Activated naive CD4-positive, alpha-beta T cell treated with anti-CD3 and anti-CD28 coated beads for 36 hours (primary cell): ENCODE measurements at regions not wholly inside any gene's neighbourhood (a gene's known extent, or its start where the extent isn't known, plus 50 kb on each side); places are given as distances from the start of the nearest gene placed in this dataset.
"Not testable (repeated sequence)": the region's sequence is repeated elsewhere in the genome, so short reads cannot be mapped to it uniquely, and the experiment has no call there.

Experiments used
- CTCF ChIA-PET: fragments of 350-600 bp; sonication (Branson Sonifier 250); formaldehyde crosslinking; loops from one replicate; lab custom pipeline; 2021; ENCODE audit warnings: antibody characterized with exemption; lab: Charles Lee
- DNase-seq: peaks from one replicate; pipeline ENCODE4 v3.0.0-alpha.2; 2020
- H3K27ac Mint-ChIP-seq: one replicate; pipeline ENCODE4 v1.8.0; 2021; ENCODE audit warnings: mild to moderate bottlenecking, mixed read lengths
- H3K27me3 Mint-ChIP-seq: one replicate; pipeline ENCODE4 v1.8.0; 2021; ENCODE audit warnings: low read depth, mixed read lengths
- H3K36me3 Mint-ChIP-seq: one replicate; pipeline ENCODE4 v1.8.0; 2021; ENCODE audit warnings: low read depth, mixed read lengths
- H3K4me1 Mint-ChIP-seq: one replicate; pipeline ENCODE4 v1.8.0; 2021; ENCODE audit warnings: low read depth, mixed read lengths
- H3K4me3 Mint-ChIP-seq: one replicate; pipeline ENCODE4 v1.8.0; 2021; ENCODE audit warnings: mild to moderate bottlenecking, moderate library complexity, mixed read lengths
- H3K9me3 Mint-ChIP-seq: one replicate; pipeline ENCODE4 v1.8.0; 2021; ENCODE audit warnings: mixed read lengths
- intact Hi-C: fragments of 100-400 bp; cut with micrococcal nuclease; formaldehyde crosslinking; loops from one replicate; pipeline ENCODE4 v1.15.1; 2023

- H3K4me1 Mint-ChIP-seq, H3K27me3 Mint-ChIP-seq, intact Hi-C loops, H3K4me3 Mint-ChIP-seq, H3K36me3 Mint-ChIP-seq, DNase-seq, H3K27ac Mint-ChIP-seq, H3K9me3 Mint-ChIP-seq, CTCF ChIA-PET: not testable (repeated sequence)
These were observed 560.3 kb downstream of the PRIM2 start for GRCh38 chr6:57877729-57878128.

GRCh38 chr6:57878792-57879191 is 561.4 kb downstream of the PRIM2 start:
- H3K9me3 Mint-ChIP-seq, H3K27me3 Mint-ChIP-seq, DNase-seq, H3K4me3 Mint-ChIP-seq, H3K27ac Mint-ChIP-seq, intact Hi-C loops, H3K36me3 Mint-ChIP-seq, H3K4me1 Mint-ChIP-seq, CTCF ChIA-PET: not testable (repeated sequence)

- intact Hi-C loops, CTCF ChIA-PET, H3K9me3 Mint-ChIP-seq: not testable (repeated sequence)
These were observed 581.4 kb downstream of the PRIM2 start for GRCh38 chr6:57898850-57899249.

GRCh38 chr6:57900687-57901399 is 583.4 kb downstream of the PRIM2 start:
- CTCF ChIA-PET, H3K36me3 Mint-ChIP-seq, intact Hi-C loops, H3K4me3 Mint-ChIP-seq, H3K27me3 Mint-ChIP-seq, H3K9me3 Mint-ChIP-seq, H3K4me1 Mint-ChIP-seq, DNase-seq, H3K27ac Mint-ChIP-seq: not testable (repeated sequence)

More at GRCh38 chr6:57898850-57899249, 581.4 kb downstream of the PRIM2 start:
- H3K4me1 Mint-ChIP-seq, H3K4me3 Mint-ChIP-seq, H3K27me3 Mint-ChIP-seq, DNase-seq, H3K36me3 Mint-ChIP-seq, H3K27ac Mint-ChIP-seq: not testable (repeated sequence)

- CTCF ChIA-PET, H3K27ac Mint-ChIP-seq, H3K36me3 Mint-ChIP-seq, H3K9me3 Mint-ChIP-seq, H3K4me3 Mint-ChIP-seq, H3K4me1 Mint-ChIP-seq, H3K27me3 Mint-ChIP-seq, DNase-seq, intact Hi-C loops: not testable (repeated sequence)
These were observed 584.0 kb downstream of the PRIM2 start for GRCh38 chr6:57901445-57901844.

GRCh38 chr6:57904356-57904755 is 586.9 kb downstream of the PRIM2 start:
- H3K27me3 Mint-ChIP-seq, H3K4me3 Mint-ChIP-seq, H3K4me1 Mint-ChIP-seq, H3K9me3 Mint-ChIP-seq, H3K27ac Mint-ChIP-seq, H3K36me3 Mint-ChIP-seq, DNase-seq, CTCF ChIA-PET, intact Hi-C loops: not testable (repeated sequence)

GRCh38 chr6:57915300-57915699 is 597.9 kb downstream of the PRIM2 start:
- intact Hi-C loops, CTCF ChIA-PET, H3K4me3 Mint-ChIP-seq, H3K36me3 Mint-ChIP-seq, H3K9me3 Mint-ChIP-seq, H3K27me3 Mint-ChIP-seq, H3K4me1 Mint-ChIP-seq, H3K27ac Mint-ChIP-seq, DNase-seq: not testable (repeated sequence)

- intact Hi-C loops, H3K27ac Mint-ChIP-seq, H3K9me3 Mint-ChIP-seq, H3K4me1 Mint-ChIP-seq, DNase-seq, H3K36me3 Mint-ChIP-seq, CTCF ChIA-PET, H3K4me3 Mint-ChIP-seq, H3K27me3 Mint-ChIP-seq: not testable (repeated sequence)
These were observed 625.5 kb downstream of the PRIM2 start for GRCh38 chr6:57942966-57943365.

- CTCF ChIA-PET, H3K27me3 Mint-ChIP-seq, DNase-seq, H3K4me1 Mint-ChIP-seq, intact Hi-C loops, H3K9me3 Mint-ChIP-seq, H3K27ac Mint-ChIP-seq, H3K4me3 Mint-ChIP-seq: not testable (repeated sequence)
- peaks cover 18% of the 10 kb centered on the region for H3K36me3 Mint-ChIP-seq
These were observed 628.8 kb downstream of the PRIM2 start for GRCh38 chr6:57946084-57946768.

- H3K4me1 Mint-ChIP-seq, H3K4me3 Mint-ChIP-seq, DNase-seq, H3K27ac Mint-ChIP-seq, H3K27me3 Mint-ChIP-seq, H3K9me3 Mint-ChIP-seq, intact Hi-C loops, CTCF ChIA-PET: not testable (repeated sequence)
- H3K36me3 Mint-ChIP-seq: peaks cover 18% of the 10 kb centered on the region
These were observed 629.3 kb downstream of the PRIM2 start for GRCh38 chr6:57946769-57947091.

GRCh38 chr6:57948481-57948880 is 631.1 kb downstream of the PRIM2 start:
- H3K4me1 Mint-ChIP-seq, DNase-seq, H3K4me3 Mint-ChIP-seq, intact Hi-C loops, H3K9me3 Mint-ChIP-seq, CTCF ChIA-PET, H3K27ac Mint-ChIP-seq, H3K27me3 Mint-ChIP-seq: not testable (repeated sequence)
- peaks cover 18% of the 10 kb centered on the region for H3K36me3 Mint-ChIP-seq

GRCh38 chr6:57950430-57950829 is 633.0 kb downstream of the PRIM2 start:
- H3K27ac Mint-ChIP-seq, CTCF ChIA-PET, H3K27me3 Mint-ChIP-seq, intact Hi-C loops, H3K9me3 Mint-ChIP-seq, H3K4me3 Mint-ChIP-seq, H3K4me1 Mint-ChIP-seq, DNase-seq: not testable (repeated sequence)
- peaks cover 16% of the 10 kb centered on the region for H3K36me3 Mint-ChIP-seq

- H3K9me3 Mint-ChIP-seq, intact Hi-C loops, H3K36me3 Mint-ChIP-seq, DNase-seq, H3K27ac Mint-ChIP-seq, H3K27me3 Mint-ChIP-seq, CTCF ChIA-PET, H3K4me1 Mint-ChIP-seq, H3K4me3 Mint-ChIP-seq: not testable (repeated sequence)
These were observed 649.3 kb downstream of the PRIM2 start for GRCh38 chr6:57966757-57967156.
